ENCODE measurements at regions not wholly inside any gene's neighbourhood (a gene's known extent, or its start where the extent isn't known, plus 50 kb on each side); places are given as distances from the start of the nearest gene placed in this dataset.

DNA sequence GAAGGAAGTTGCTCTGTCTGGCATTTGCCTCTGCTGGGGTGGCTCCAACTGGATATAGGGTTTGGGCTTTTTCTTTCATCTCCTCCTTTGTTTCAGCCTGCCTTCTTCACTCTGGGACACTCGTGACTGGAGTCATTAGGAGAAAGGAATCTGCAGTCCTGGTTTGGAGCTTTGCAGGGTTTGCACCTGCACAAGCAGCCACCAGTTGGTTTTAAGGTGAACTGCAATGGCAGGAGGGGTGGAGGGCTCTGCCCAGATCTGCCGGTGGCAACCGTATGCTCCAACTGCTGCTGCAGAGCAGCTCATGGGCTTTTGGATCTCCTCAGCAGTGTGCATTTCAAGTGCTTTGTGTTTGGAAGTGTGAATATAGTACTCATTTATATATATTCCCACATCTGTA lies 131.3 kb upstream of the MGAT5 start:
- ChIA-PET CTCF (interaction anchor here (0.9 kb wide), 1 partner anchor 85 kb away, joined by 3 read pairs; no protein-coding TSS in a partner anchor), POLR2A (no interaction called here)
- no peak for TF ChIP-seq TARDBP (IDR thresholded peaks at IDR 0.05)
- no peak for TF ChIP-seq ARNT (IDR thresholded peaks at IDR 0.05)
- TF ChIP-seq L3MBTL2 (conservative IDR thresholded peaks at IDR 0.05) = no peak
- TF ChIP-seq, protein P1, sequence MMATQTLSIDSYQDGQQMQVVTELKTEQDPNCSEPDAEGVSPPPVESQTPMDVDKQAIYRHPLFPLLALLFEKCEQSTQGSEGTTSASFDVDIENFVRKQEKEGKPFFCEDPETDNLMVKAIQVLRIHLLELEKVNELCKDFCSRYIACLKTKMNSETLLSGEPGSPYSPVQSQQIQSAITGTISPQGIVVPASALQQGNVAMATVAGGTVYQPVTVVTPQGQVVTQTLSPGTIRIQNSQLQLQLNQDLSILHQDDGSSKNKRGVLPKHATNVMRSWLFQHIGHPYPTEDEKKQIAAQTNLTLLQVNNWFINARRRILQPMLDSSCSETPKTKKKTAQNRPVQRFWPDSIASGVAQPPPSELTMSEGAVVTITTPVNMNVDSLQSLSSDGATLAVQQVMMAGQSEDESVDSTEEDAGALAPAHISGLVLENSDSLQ (IDR thresholded peaks at IDR 0.05) = no peak
- DNase-seq (ENCODE audit: extremely low spot score) = no peak

DNA sequence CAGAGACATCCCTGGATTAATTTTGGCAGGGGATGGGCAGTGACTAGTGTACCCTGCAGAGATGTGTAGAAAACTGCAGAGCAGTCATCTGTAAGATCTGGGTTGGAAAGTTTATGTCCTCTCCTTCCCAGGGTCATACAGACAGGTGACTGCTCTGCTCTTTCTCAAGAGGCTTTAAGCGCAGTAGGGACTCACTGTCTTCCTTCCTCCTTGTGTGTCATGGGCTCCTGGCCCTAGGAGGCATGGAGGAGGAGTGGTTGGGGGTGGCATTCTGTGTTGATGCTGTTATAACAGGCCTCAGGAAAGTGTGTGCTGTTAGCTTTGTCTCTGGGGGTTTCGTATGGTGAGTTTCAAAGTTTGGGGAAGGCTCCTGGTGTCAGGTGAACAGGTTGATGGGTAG lies 130.5 kb upstream of the MGAT5 start:
- no peak for TF ChIP-seq L3MBTL2 (conservative IDR thresholded peaks at IDR 0.05)
- POLR2A ChIA-PET = no interaction called here
- no peak for DNase-seq (ENCODE audit: extremely low spot score)
- CTCF ChIA-PET = no interaction called here

DNA sequence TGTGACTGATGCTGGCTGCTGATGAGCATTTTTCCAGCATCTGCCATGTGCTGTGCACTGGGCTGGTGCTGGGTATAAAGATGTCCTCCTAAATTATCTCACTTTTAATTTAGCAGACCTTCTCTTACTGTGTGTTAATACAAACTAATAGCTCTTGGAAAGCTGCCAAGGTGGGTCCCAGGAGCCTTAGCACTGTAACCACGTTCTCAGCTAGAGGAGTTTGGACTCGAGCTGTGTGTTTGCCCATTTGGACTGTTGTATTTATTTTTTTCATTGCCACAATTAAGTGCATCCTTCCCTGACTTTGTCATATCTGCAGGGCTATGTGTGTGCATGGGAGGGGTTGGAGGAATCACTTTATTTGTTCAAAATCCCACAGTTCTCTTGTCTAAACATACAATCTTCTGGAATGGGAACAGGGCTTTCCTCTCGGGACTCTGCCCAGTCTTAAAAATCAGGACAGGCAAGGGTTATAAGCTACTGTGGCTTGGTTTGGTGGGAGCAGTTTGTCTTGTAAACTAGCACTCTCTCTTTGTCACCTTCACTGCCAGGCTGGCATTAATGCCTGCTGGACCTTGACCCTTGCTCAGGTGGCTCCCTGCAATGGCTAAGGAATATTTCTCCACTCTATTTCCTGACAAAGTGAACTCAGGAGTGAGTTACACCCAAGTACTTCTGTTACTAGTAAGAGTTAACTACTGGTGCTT lies 129.7 kb upstream of the MGAT5 start:
- DNase-seq (ENCODE audit: extremely low spot score) = no peak
- ChIA-PET POLR2A (no interaction called here), CTCF (no interaction called here)
- TF ChIP-seq L3MBTL2 (conservative IDR thresholded peaks at IDR 0.05) (no peak), SUZ12 (IDR thresholded peaks at IDR 0.05) (no peak), BHLHE40 (IDR thresholded peaks at IDR 0.05; ENCODE audit: borderline replicate concordance) (no peak), FOXM1 (IDR thresholded peaks at IDR 0.05; ENCODE audit: borderline replicate concordance) (no peak), LEF1 (IDR thresholded peaks at IDR 0.05; ENCODE audit: borderline replicate concordance) (no peak), ZNF384 (IDR thresholded peaks at IDR 0.05) (no peak), CTBP1 (IDR thresholded peaks at IDR 0.05; ENCODE audit: borderline replicate concordance) (no peak)
- TF ChIP-seq, protein P1 (IDR thresholded peaks at IDR 0.05) = no peak

DNA sequence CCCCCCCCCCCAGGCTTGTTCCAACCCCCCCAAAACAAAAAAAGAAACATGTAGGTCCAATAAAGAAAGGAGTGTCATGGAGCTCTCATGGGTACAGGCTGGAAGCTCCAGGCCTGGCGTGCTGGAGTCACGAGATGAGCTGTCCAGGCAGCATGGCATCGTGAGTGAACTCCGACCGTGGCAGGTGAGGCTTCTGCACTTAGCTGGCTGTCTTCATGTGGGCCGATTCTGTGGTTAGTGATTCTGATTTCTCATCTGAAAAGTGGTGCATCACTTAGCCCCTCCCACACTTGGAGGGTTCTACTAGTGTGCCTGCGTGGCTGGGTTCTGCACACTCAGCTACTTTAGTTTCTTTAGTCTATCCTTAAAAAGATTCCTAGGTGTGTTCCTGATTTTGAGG lies 126.4 kb upstream of the MGAT5 start:
- POLR2A ChIA-PET = no interaction called here
- TF ChIP-seq L3MBTL2 (conservative IDR thresholded peaks at IDR 0.05) = no peak
- TF ChIP-seq SP1 (IDR thresholded peaks at IDR 0.05) = no peak
- TF ChIP-seq NFRKB (IDR thresholded peaks at IDR 0.05) = no peak
- no peak for TF ChIP-seq LEF1 (IDR thresholded peaks at IDR 0.05; ENCODE audit: borderline replicate concordance)
- TF ChIP-seq ELF4 (IDR thresholded peaks at IDR 0.05) = no peak
- no peak for TF ChIP-seq FOXK2 (IDR thresholded peaks at IDR 0.05)
- no peak for TF ChIP-seq CTBP1 (IDR thresholded peaks at IDR 0.05; ENCODE audit: borderline replicate concordance)
- no peak for TF ChIP-seq SUZ12 (IDR thresholded peaks at IDR 0.05)
- TF ChIP-seq HDGF (IDR thresholded peaks at IDR 0.05; ENCODE audit: borderline replicate concordance) = no peak
- TF ChIP-seq ARNT (IDR thresholded peaks at IDR 0.05) = no peak
- TF ChIP-seq ZNF384 (IDR thresholded peaks at IDR 0.05) = no peak
- TF ChIP-seq BHLHE40 (IDR thresholded peaks at IDR 0.05; ENCODE audit: borderline replicate concordance) = no peak
- TF ChIP-seq FOXM1 (IDR thresholded peaks at IDR 0.05; ENCODE audit: borderline replicate concordance) = no peak
- TF ChIP-seq, protein P1 (IDR thresholded peaks at IDR 0.05) = no peak
- TF ChIP-seq TARDBP (IDR thresholded peaks at IDR 0.05) = no peak
- TF ChIP-seq FOXA1 (IDR thresholded peaks at IDR 0.05) = no peak
- CTCF ChIA-PET = interaction anchor here (0.6 to 1.0 kb wide), 2 partner anchors 80 to 192 kb away, joined by 3 read pairs; no protein-coding TSS in a partner anchor
- DNase-seq (ENCODE audit: extremely low spot score) = no peak

DNA sequence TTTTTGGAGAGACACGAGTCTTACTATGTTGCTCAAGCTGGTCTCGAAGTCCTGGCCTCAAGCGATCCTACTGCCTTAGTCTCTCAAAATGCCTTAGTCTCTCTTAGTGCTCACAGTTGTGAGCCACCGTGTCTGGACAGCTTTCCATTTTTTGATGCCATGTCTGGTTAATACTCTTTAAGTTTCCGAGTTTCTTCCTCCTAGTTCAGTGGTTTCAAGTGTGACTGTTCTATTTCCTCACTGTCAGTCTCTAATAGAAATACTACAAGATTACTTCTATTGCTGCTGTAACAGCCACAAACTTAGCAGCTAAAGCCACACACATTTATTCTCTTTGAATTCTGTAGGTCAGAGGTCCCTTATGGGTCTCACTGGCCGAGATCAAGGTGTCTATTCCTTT lies 125.1 kb upstream of the MGAT5 start:
- CTCF ChIA-PET = interaction anchor here (0.6 kb wide), 1 partner anchor 1475 kb away, joined by 4 read pairs; no protein-coding TSS in a partner anchor
- TF ChIP-seq FOXK2 (IDR thresholded peaks at IDR 0.05) = no peak
- no peak for TF ChIP-seq L3MBTL2 (conservative IDR thresholded peaks at IDR 0.05)
- no peak for TF ChIP-seq NFRKB (IDR thresholded peaks at IDR 0.05)
- no peak for TF ChIP-seq ELF4 (IDR thresholded peaks at IDR 0.05)
- TF ChIP-seq ZNF384 (IDR thresholded peaks at IDR 0.05) = no peak
- no peak for TF ChIP-seq FOXA1 (IDR thresholded peaks at IDR 0.05)
- no peak for TF ChIP-seq CTBP1 (IDR thresholded peaks at IDR 0.05; ENCODE audit: borderline replicate concordance)
- no peak for TF ChIP-seq TARDBP (IDR thresholded peaks at IDR 0.05)
- no peak for TF ChIP-seq SP1 (IDR thresholded peaks at IDR 0.05)
- TF ChIP-seq ARNT (IDR thresholded peaks at IDR 0.05) = no peak
- DNase-seq (ENCODE audit: extremely low spot score) = no peak
- POLR2A ChIA-PET = no interaction called here

DNA sequence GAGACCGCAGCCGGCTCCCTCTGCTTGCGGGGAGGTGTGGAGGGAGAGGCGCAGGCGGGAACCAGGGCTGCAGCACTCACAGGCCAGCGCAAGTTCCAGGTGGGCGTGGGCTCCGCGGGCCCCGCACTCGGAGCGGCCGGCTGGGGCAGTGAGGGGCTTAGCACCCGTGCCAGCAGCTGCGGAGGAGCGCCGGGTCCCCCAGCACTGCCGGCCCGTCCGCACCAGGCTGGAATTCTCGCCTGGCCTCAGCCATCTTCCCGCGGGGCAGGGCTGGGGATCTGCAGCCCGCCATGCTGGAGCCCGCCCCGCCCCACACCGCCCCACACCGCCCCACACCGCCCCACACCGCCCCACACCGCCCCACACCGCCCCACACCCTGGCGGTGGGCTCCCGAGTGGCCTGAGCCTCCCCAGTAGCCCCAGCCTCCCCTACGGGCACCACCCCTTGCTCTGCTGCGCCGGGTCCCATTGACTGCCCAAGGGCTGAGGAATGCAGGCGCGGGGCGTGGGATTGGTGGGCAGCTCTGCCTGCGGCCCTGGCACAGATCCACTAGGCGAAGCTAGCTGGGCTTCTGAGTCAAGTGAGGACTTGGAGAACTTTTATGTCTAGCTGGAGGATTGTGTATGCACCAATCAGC lies 123.9 kb upstream of the MGAT5 start:
- no peak for TF ChIP-seq L3MBTL2 (conservative IDR thresholded peaks at IDR 0.05)
- no peak for TF ChIP-seq FOXK2 (IDR thresholded peaks at IDR 0.05)
- TF ChIP-seq FOXA1 (IDR thresholded peaks at IDR 0.05) = no peak
- TF ChIP-seq TARDBP (IDR thresholded peaks at IDR 0.05) = no peak
- no peak for TF ChIP-seq ARNT (IDR thresholded peaks at IDR 0.05)
- no peak for TF ChIP-seq FOXM1 (IDR thresholded peaks at IDR 0.05; ENCODE audit: borderline replicate concordance)
- DNase-seq (ENCODE audit: extremely low spot score) = no peak
- ChIA-PET POLR2A (no interaction called here), CTCF (interaction anchor here (1.0 kb wide), 2 partner anchors 11 to 321 kb away, joined by 3 read pairs; no protein-coding TSS in a partner anchor)
